ENCODE measurements at regions not wholly inside any gene's neighbourhood (a gene's known extent, or its start where the extent isn't known, plus 50 kb on each side); places are given as distances from the start of the nearest gene placed in this dataset.
"Not testable (repeated sequence)": the region's sequence is repeated elsewhere in the genome, so short reads cannot be mapped to it uniquely, and the experiment has no call there.

DNA sequence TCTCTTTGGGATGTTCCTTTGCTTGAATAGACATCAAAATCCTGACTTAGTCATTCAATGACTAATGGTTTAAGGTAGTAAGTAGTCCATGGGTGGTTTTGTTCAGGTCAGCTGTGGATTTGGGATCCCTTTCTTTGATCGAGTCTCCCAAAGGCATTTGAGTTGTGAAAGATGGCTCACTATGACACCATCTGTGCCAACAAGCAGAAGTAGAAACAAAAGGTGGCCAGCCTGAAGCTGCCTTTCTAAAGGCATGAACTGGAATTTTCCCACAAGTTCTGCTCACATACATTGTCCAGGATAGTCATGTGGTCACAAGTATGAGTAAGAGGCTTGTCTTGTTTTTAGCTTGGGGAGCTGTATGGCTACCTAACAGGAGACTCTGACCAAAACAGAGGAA, 129.9 kb downstream of the CCNG2 start:
- no peak overlapping the region for H3K9ac ChIP-seq (ENCODE audit: low read depth in 1 of 2, low read length in 2 of 2)
- WGBS: 92% methylated on average over 1 of the region's 1 CpG
- H3K36me3 ChIP-seq (ENCODE audit: control insufficient read depth in 4 of 4, insufficient read depth in 3 of 4, low read depth in 1 of 4, low read length in 3 of 4): no peaks in the 10 kb centered on the region
- DNase-seq (ENCODE audit: low spot score): no peak
- H3K27ac ChIP-seq (ENCODE audit: low read depth in 1 of 2, low read length in 2 of 2): no peak overlapping the region
- H3K4me1 ChIP-seq (ENCODE audit: control insufficient read depth in 4 of 4, insufficient read depth in 4 of 4, low read length in 3 of 4): no peaks in the 10 kb centered on the region
- H3K27me3 ChIP-seq (ENCODE audit: control insufficient read depth in 4 of 4, insufficient read depth in 4 of 4, low read length in 3 of 4): peaks cover 0 to 2% (median 0%) of the 10 kb centered on the region in 4 donors
- no peak for TF ChIP-seq YY1 (IDR thresholded peaks at IDR 0.05)
- no peak for TF ChIP-seq JUND (IDR thresholded peaks at IDR 0.05)
- no peak for TF ChIP-seq HNF4G (IDR thresholded peaks at IDR 0.05)
- TF ChIP-seq NR2F2 (IDR thresholded peaks at IDR 0.05): no peak
- TF ChIP-seq RAD21 (IDR thresholded peaks at IDR 0.05): no peak
- no peak for TF ChIP-seq HNF4A (conservative IDR thresholded peaks at IDR 0.05)
- TF ChIP-seq, protein P1, sequence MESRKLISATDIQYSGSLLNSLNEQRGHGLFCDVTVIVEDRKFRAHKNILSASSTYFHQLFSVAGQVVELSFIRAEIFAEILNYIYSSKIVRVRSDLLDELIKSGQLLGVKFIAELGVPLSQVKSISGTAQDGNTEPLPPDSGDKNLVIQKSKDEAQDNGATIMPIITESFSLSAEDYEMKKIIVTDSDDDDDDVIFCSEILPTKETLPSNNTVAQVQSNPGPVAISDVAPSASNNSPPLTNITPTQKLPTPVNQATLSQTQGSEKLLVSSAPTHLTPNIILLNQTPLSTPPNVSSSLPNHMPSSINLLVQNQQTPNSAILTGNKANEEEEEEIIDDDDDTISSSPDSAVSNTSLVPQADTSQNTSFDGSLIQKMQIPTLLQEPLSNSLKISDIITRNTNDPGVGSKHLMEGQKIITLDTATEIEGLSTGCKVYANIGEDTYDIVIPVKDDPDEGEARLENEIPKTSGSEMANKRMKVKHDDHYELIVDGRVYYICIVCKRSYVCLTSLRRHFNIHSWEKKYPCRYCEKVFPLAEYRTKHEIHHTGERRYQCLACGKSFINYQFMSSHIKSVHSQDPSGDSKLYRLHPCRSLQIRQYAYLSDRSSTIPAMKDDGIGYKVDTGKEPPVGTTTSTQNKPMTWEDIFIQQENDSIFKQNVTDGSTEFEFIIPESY (IDR thresholded peaks at IDR 0.05): no peak
- TF ChIP-seq, protein P2, sequence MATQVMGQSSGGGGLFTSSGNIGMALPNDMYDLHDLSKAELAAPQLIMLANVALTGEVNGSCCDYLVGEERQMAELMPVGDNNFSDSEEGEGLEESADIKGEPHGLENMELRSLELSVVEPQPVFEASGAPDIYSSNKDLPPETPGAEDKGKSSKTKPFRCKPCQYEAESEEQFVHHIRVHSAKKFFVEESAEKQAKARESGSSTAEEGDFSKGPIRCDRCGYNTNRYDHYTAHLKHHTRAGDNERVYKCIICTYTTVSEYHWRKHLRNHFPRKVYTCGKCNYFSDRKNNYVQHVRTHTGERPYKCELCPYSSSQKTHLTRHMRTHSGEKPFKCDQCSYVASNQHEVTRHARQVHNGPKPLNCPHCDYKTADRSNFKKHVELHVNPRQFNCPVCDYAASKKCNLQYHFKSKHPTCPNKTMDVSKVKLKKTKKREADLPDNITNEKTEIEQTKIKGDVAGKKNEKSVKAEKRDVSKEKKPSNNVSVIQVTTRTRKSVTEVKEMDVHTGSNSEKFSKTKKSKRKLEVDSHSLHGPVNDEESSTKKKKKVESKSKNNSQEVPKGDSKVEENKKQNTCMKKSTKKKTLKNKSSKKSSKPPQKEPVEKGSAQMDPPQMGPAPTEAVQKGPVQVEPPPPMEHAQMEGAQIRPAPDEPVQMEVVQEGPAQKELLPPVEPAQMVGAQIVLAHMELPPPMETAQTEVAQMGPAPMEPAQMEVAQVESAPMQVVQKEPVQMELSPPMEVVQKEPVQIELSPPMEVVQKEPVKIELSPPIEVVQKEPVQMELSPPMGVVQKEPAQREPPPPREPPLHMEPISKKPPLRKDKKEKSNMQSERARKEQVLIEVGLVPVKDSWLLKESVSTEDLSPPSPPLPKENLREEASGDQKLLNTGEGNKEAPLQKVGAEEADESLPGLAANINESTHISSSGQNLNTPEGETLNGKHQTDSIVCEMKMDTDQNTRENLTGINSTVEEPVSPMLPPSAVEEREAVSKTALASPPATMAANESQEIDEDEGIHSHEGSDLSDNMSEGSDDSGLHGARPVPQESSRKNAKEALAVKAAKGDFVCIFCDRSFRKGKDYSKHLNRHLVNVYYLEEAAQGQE (IDR thresholded peaks at IDR 0.05): no peak
- no peak for TF ChIP-seq TAF1 (conservative IDR thresholded peaks at IDR 0.05)
- no peak for TF ChIP-seq GABPA (IDR thresholded peaks at IDR 0.05 in 1 of 2, conservative IDR thresholded peaks at IDR 0.05 in 1 of 2)
- TF ChIP-seq, protein P3, sequence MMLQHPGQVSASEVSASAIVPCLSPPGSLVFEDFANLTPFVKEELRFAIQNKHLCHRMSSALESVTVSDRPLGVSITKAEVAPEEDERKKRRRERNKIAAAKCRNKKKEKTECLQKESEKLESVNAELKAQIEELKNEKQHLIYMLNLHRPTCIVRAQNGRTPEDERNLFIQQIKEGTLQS (IDR thresholded peaks at IDR 0.05): no peak
- TF ChIP-seq SP1 (IDR thresholded peaks at IDR 0.05): no peak
- TF ChIP-seq FOXA2 (IDR thresholded peaks at IDR 0.05): no peak
- no peaks in the 10 kb centered on the region for H3K9me3 ChIP-seq (ENCODE audit: control insufficient read depth in 4 of 4, low read length in 3 of 4)
- no peak overlapping the region for H3K4me3 ChIP-seq (ENCODE audit: low read depth in 1 of 3, low read length in 3 of 3)

DNA sequence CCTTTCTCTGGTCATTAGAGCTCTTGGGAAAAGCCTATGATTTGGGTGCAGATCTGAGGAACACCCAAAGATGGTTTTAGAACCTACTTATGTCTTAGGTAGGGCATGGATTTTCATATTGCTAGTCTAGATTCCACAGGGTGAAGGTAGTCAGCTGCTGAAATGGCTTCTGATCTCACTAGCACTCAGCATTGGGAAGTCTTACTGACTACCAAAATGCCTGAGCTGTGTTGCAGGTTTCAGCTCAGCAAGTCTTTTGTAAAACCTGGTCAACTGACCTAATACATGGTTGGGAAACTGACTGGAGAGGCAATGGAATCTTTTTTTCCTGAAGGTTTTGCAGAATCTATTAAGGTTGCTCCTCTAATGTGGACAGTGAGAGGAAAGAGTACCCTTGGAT, 136.4 kb downstream of the CCNG2 start:
- Histone ChIP-seq H3K27me3 (ENCODE audit: control insufficient read depth in 4 of 4, insufficient read depth in 4 of 4, low read length in 3 of 4) (peaks cover 0 to 2% (median 0%) of the 10 kb centered on the region in 4 donors), H3K9ac (ENCODE audit: low read depth in 1 of 2, low read length in 2 of 2) (no peak overlapping the region)

DNA sequence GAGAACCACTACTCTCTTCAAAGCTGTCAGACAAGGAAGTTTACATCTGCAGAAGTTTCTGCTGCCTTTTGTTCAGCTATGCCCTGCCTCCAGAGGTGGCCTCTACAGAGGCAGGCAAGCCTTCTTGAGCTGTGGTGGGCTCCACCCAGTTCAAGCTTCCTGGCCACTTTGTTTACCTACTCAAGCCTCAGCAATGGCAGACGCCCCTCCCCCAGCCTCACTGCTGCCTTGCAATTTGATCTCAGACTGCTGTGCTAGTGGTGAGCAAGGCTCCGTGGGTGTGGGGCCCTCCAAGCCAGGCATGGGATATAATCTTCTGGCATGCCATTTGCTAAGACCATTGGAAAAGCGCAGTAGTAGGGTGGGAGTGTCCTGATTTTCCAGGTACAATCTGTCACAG, 144.0 kb downstream of the CCNG2 start:
- not testable (repeated sequence) for H3K27ac ChIP-seq (ENCODE audit: low read depth in 1 of 2, low read length in 2 of 2); H3K27me3 ChIP-seq (ENCODE audit: control insufficient read depth in 4 of 4, insufficient read depth in 4 of 4, low read length in 3 of 4); H3K4me3 ChIP-seq (ENCODE audit: low read depth in 1 of 3, low read length in 3 of 3); H3K36me3 ChIP-seq (ENCODE audit: control insufficient read depth in 4 of 4, insufficient read depth in 3 of 4, low read depth in 1 of 4, low read length in 3 of 4); DNase-seq (ENCODE audit: low spot score); H3K9ac ChIP-seq (ENCODE audit: low read depth in 1 of 2, low read length in 2 of 2); H3K4me1 ChIP-seq (ENCODE audit: control insufficient read depth in 4 of 4, insufficient read depth in 4 of 4, low read length in 3 of 4); H3K9me3 ChIP-seq (ENCODE audit: control insufficient read depth in 4 of 4, low read length in 3 of 4)
- WGBS: 46% methylated on average over 3 of the region's 3 CpGs

More for the DNA sequence above, 136.4 kb downstream of the CCNG2 start:
- no peak for TF ChIP-seq NR2F2 (IDR thresholded peaks at IDR 0.05)
- no peak for TF ChIP-seq HNF4G (IDR thresholded peaks at IDR 0.05)
- TF ChIP-seq, protein P3 (IDR thresholded peaks at IDR 0.05): no peak
- TF ChIP-seq RAD21 (IDR thresholded peaks at IDR 0.05): no peak
- no peak for TF ChIP-seq EGR1 (IDR thresholded peaks at IDR 0.05; ENCODE audit: low read depth in 2 of 2)
- TF ChIP-seq FOXA1 (IDR thresholded peaks at IDR 0.05): no peak
- TF ChIP-seq GABPA (IDR thresholded peaks at IDR 0.05 in 1 of 2, conservative IDR thresholded peaks at IDR 0.05 in 1 of 2): no peak
- TF ChIP-seq, protein P4, sequence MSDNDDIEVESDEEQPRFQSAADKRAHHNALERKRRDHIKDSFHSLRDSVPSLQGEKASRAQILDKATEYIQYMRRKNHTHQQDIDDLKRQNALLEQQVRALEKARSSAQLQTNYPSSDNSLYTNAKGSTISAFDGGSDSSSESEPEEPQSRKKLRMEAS (IDR thresholded peaks at IDR 0.05): no peak
- no peak for TF ChIP-seq YY1 (IDR thresholded peaks at IDR 0.05)
- TF ChIP-seq, protein P5, sequence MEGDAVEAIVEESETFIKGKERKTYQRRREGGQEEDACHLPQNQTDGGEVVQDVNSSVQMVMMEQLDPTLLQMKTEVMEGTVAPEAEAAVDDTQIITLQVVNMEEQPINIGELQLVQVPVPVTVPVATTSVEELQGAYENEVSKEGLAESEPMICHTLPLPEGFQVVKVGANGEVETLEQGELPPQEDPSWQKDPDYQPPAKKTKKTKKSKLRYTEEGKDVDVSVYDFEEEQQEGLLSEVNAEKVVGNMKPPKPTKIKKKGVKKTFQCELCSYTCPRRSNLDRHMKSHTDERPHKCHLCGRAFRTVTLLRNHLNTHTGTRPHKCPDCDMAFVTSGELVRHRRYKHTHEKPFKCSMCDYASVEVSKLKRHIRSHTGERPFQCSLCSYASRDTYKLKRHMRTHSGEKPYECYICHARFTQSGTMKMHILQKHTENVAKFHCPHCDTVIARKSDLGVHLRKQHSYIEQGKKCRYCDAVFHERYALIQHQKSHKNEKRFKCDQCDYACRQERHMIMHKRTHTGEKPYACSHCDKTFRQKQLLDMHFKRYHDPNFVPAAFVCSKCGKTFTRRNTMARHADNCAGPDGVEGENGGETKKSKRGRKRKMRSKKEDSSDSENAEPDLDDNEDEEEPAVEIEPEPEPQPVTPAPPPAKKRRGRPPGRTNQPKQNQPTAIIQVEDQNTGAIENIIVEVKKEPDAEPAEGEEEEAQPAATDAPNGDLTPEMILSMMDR (IDR thresholded peaks at IDR 0.05; ENCODE audit: low read depth, low read length, missing input control): no peak
- H3K9me3 ChIP-seq (ENCODE audit: control insufficient read depth in 4 of 4, low read length in 3 of 4): no peaks in the 10 kb centered on the region
- no peaks in the 10 kb centered on the region for H3K4me1 ChIP-seq (ENCODE audit: control insufficient read depth in 4 of 4, insufficient read depth in 4 of 4, low read length in 3 of 4)
- H3K36me3 ChIP-seq (ENCODE audit: control insufficient read depth in 4 of 4, insufficient read depth in 3 of 4, low read depth in 1 of 4, low read length in 3 of 4): no peaks in the 10 kb centered on the region
- no peak for DNase-seq (ENCODE audit: low spot score)
- H3K27ac ChIP-seq (ENCODE audit: low read depth in 1 of 2, low read length in 2 of 2): no peak overlapping the region
- no peak overlapping the region for H3K4me3 ChIP-seq (ENCODE audit: low read depth in 1 of 3, low read length in 3 of 3)
